GM12878 (cell line): ENCODE measurements at regions not wholly inside any gene's neighbourhood (a gene's known extent, or its start where the extent isn't known, plus 50 kb on each side); places are given as distances from the start of the nearest gene placed in this dataset.

ENCODE experiments used
- ATAC-seq: fragments of 200-7000 bp; cut with Tn5 transposase; 3 replicates; pipeline ENCODE4 v1.9.1; 2020; ENCODE audit warnings: mild to moderate bottlenecking, moderate library complexity
- BruUV-seq: library from RNA; stranded (reverse); fragments of 400-500 nt; replicated peaks from 2 replicates; lab custom pipeline; 2021; lab: Mats Ljungman, UMichigan
- CTCF ChIA-PET: fragments of 300-600 bp; sonication (Branson Sonifier 250); formaldehyde crosslinking; extraction: SDS; loops from one replicate; lab custom pipeline; 2021; ENCODE audit warnings: inconsistent platforms; lab: Yijun Ruan, JAX
- POLR2A ChIA-PET: fragments of 350-600 bp; formaldehyde crosslinking; extraction: SDS; loops from one replicate; lab custom pipeline; 2021; ENCODE audit warnings: inconsistent platforms; lab: Charles Lee
- RAD21 ChIA-PET: fragments of 300-600 bp; sonication (Branson Sonifier 250); formaldehyde crosslinking; loops from one replicate; lab custom pipeline; 2023; ENCODE audit warnings: antibody characterized with exemption; ENCODE audit not compliant: unreplicated experiment; lab: Charles Lee
- SMC1A ChIA-PET: fragments of 300-600 bp; sonication (Branson Sonifier 250); formaldehyde crosslinking; loops from one replicate; lab custom pipeline; 2023; ENCODE audit not compliant: unreplicated experiment, uncharacterized antibody; lab: Charles Lee
- DNase-seq: peaks from one replicate; pipeline ENCODE4 v3.0.0-alpha.2; 2011; ENCODE audit warnings: low read depth, low spot score
- FAIRE-seq: peaks from 3 replicates; lab custom pipeline; 2011; peaks lifted over from hg19 to GRCh38; lab: Jason Lieb, UNC
- H2AFZ ChIP-seq: 2 replicates; pipeline ENCODE4 v1.6.0; 2011; ENCODE audit warnings: low read depth, low read length, control low read depth; ENCODE audit not compliant: control insufficient read depth
- H3K27ac ChIP-seq: 2 replicates; pipeline ENCODE4 v1.5.1; 2011; ENCODE audit warnings: control low read depth; ENCODE audit not compliant: control insufficient read depth, insufficient read depth
- H3K27me3 ChIP-seq, 2 experiments: replicated peaks in 1 of 2; 2 replicates each; pipeline versions ENCODE4 v1.6.0 to v1.6.1; 2011; ENCODE audit warnings: low read length in 1 of 2; ENCODE audit not compliant: control insufficient read depth in 2 of 2, insufficient read depth in 2 of 2
- H3K36me3 ChIP-seq, 2 experiments: 2 replicates each; pipeline ENCODE4 v1.5.1; 2011; ENCODE audit warnings: low read length in 1 of 2; ENCODE audit not compliant: control insufficient read depth in 2 of 2, insufficient read depth in 2 of 2
- H3K4me1 ChIP-seq: 2 replicates; pipeline ENCODE4 v1.6.1; 2011; ENCODE audit warnings: mild to moderate bottlenecking, low read length, moderate library complexity, mixed read lengths; ENCODE audit not compliant: control insufficient read depth, insufficient read depth
- H3K4me2 ChIP-seq: 2 replicates; pipeline ENCODE4 v1.6.0; 2011; ENCODE audit warnings: control low read depth; ENCODE audit not compliant: control insufficient read depth, insufficient read depth
- H3K4me3 ChIP-seq: fragments of 200-600 bp; sonication (generic); 2 replicates; pipeline ENCODE4 v1.5.1; 2016
- H3K79me2 ChIP-seq: 2 replicates; pipeline ENCODE4 v1.6.0; 2011; ENCODE audit warnings: low read length; ENCODE audit not compliant: control insufficient read depth, insufficient read depth
- H3K9ac ChIP-seq: 2 replicates; pipeline ENCODE4 v1.8.0; 2011; ENCODE audit warnings: low read length, control low read depth, mixed read lengths; ENCODE audit not compliant: control insufficient read depth, insufficient read depth
- H3K9me3 ChIP-seq: replicated peaks from 3 replicates; pipeline ENCODE4 v1.5.1; 2011; ENCODE audit warnings: mild to moderate bottlenecking, low read length; ENCODE audit not compliant: control insufficient read depth, insufficient read depth
- H4K20me1 ChIP-seq: 2 replicates; pipeline ENCODE4 v1.6.0; 2011; ENCODE audit not compliant: control insufficient read depth, insufficient read depth
- DPF2 ChIP-seq: fragments of 450-650 bp; IDR thresholded peaks from 2 replicates; pipeline ENCODE4 v1.6.1; 2017; ENCODE audit warnings: mild to moderate bottlenecking
- EED ChIP-seq: sonication (generic); IDR thresholded peaks from 2 replicates; pipeline ENCODE4 v1.6.1; 2016; ENCODE audit warnings: antibody characterized with exemption, low read depth
- EGR1 ChIP-seq, 2 experiments: IDR thresholded peaks; 1 replicate in 1 of 2; 2 replicates in 1 of 2; pipeline ENCODE4 v1.6.1; 2011 to 2012; ENCODE audit warnings: low read depth in 2 of 2, low read length in 2 of 2, borderline replicate concordance in 1 of 2, mild to moderate bottlenecking in 1 of 2, moderate library complexity in 1 of 2
- ETV6 ChIP-seq, 2 experiments: fragments of 450-650 bp in 1 of 2; IDR thresholded peaks in 1 of 2; conservative IDR thresholded peaks in 1 of 2; 2 replicates each; pipeline ENCODE4 v1.6.1; 2014; ENCODE audit warnings: antibody characterized with exemption in 1 of 2, borderline replicate concordance in 1 of 2, low read depth in 1 of 2, mild to moderate bottlenecking in 1 of 2, moderate library complexity in 1 of 2
- JUND ChIP-seq: IDR thresholded peaks from 2 replicates; pipeline ENCODE4 v1.6.1; 2012; ENCODE audit warnings: low read depth, mild to moderate bottlenecking, low read length, improper control_type of control experiment, moderate library complexity
- MTA3 ChIP-seq: IDR thresholded peaks from 2 replicates; pipeline ENCODE4 v1.6.1; 2012; ENCODE audit warnings: low read length, inconsistent platforms, borderline replicate concordance
- NR2C1 ChIP-seq: fragments of 450-650 bp; IDR thresholded peaks from 2 replicates; pipeline ENCODE4 v1.6.1; 2017; ENCODE audit warnings: antibody characterized with exemption, mild to moderate bottlenecking, moderate library complexity
- PAX5 ChIP-seq: IDR thresholded peaks from 2 replicates; pipeline ENCODE4 v1.6.1; 2011; ENCODE audit warnings: low read depth, low read length, borderline replicate concordance
- POLR2A ChIP-seq: IDR thresholded peaks from 2 replicates; pipeline ENCODE4 v1.6.1; 2011; ENCODE audit warnings: low read depth, mild to moderate bottlenecking, low read length
- POU2F2 ChIP-seq: IDR thresholded peaks from 3 replicates; pipeline ENCODE4 v1.6.1; 2011; ENCODE audit warnings: low read depth, mild to moderate bottlenecking, low read length, borderline replicate concordance
- RCOR1 ChIP-seq: conservative IDR thresholded peaks from 2 replicates; pipeline ENCODE4 v1.6.1; 2012; ENCODE audit warnings: low read depth, low read length, improper control_type of control experiment
- STAT1 ChIP-seq: fragments of 450-650 bp; conservative IDR thresholded peaks from 2 replicates; pipeline ENCODE4 v1.6.1; 2014; ENCODE audit warnings: antibody characterized with exemption, mild to moderate bottlenecking
- ZNF24 ChIP-seq: fragments of 450-650 bp; IDR thresholded peaks from 2 replicates; pipeline ENCODE4 v1.6.1; 2017; ENCODE audit warnings: antibody characterized with exemption, mild to moderate bottlenecking
- WGBS: methylation state at CpG from one replicate; pipeline ENCODE4 v1.1.6; 2016; ENCODE audit warnings: low lambda C conversion rate; ENCODE audit not compliant: insufficient replicate concordance, insufficient coverage; ENCODE audit errors: missing lambda C conversion rate; 5-methylcytosine and 5-hydroxymethylcytosine counted together
- in situ Hi-C: fragments of 300-500 bp; cut with MboI; formaldehyde crosslinking; loops from 9 replicates; pipeline ENCODE4 v1.14.3; 2018; ENCODE audit warnings: mixed read lengths
- intact Hi-C: fragments of 100-400 bp; cut with micrococcal nuclease; formaldehyde crosslinking; loops from one replicate; pipeline ENCODE4 v1.14.2; 2022; ENCODE audit not compliant: unreplicated experiment
- TF ChIP-seq, protein P1 (sequence below), 3 experiments: IDR thresholded peaks in 2 of 3; conservative IDR thresholded peaks in 1 of 3; 2 replicates each; pipeline ENCODE4 v1.5.1; 2011; ENCODE audit warnings: low read depth in 3 of 3, low read length in 3 of 3, mild to moderate bottlenecking in 3 of 3, control low read depth in 2 of 3, moderate library complexity in 2 of 3, inconsistent platforms in 1 of 3, mixed read lengths in 1 of 3; ENCODE audit not compliant: control insufficient read depth in 2 of 3, insufficient read depth in 1 of 3; ENCODE audit errors: extremely low read depth in 1 of 3
- TF ChIP-seq, protein P2 (sequence below): IDR thresholded peaks from 2 replicates; pipeline ENCODE4 v1.6.1; 2011; ENCODE audit warnings: borderline replicate concordance, low read depth, mild to moderate bottlenecking, moderate library complexity, low read length; ENCODE audit not compliant: insufficient read depth, poor library complexity, severe bottlenecking
- TF ChIP-seq, protein P3 (sequence below): fragments of 450-650 bp; IDR thresholded peaks from 2 replicates; pipeline ENCODE4 v1.6.1; 2014; ENCODE audit warnings: mild to moderate bottlenecking

DNA sequence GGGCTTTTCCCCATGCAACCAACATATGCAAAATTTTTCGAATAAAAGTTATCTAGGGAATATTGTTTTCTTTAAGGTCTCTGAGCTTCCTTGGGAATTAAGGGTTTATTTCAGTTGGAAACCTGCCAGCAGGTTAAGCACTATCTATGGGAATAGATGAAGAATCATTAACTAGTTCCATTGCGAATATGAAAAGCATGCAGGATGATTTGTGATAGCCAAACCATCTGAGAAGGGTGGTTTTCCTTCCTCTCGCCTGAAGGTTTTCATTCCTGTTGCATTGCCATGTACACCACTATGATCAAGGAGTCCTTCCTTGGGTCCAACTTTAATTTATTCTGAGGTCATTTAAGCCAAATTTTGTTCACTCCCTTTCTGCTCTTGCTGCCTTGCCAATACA is 184.9 kb downstream of the NR2F2 start:
- no peak overlapping the region for H3K9ac ChIP-seq
- H3K36me3 ChIP-seq: no peaks in the 10 kb centered on the region
- no peak overlapping the region for H3K4me3 ChIP-seq
- H2AFZ ChIP-seq: no peak overlapping the region
- BruUV-seq: no TSS peak
- ATAC-seq: no peak
- FAIRE-seq: no peak
- H3K79me2 ChIP-seq: no peaks in the 10 kb centered on the region
- no peaks in the 10 kb centered on the region for H3K27me3 ChIP-seq
- H4K20me1 ChIP-seq: no peaks in the 10 kb centered on the region
- intact Hi-C loops: no loop called here
- no peak for DNase-seq
- TF ChIP-seq NR2C1: no peak
- TF ChIP-seq JUND: no peak
- no peak for TF ChIP-seq STAT1
- TF ChIP-seq, protein P1, sequence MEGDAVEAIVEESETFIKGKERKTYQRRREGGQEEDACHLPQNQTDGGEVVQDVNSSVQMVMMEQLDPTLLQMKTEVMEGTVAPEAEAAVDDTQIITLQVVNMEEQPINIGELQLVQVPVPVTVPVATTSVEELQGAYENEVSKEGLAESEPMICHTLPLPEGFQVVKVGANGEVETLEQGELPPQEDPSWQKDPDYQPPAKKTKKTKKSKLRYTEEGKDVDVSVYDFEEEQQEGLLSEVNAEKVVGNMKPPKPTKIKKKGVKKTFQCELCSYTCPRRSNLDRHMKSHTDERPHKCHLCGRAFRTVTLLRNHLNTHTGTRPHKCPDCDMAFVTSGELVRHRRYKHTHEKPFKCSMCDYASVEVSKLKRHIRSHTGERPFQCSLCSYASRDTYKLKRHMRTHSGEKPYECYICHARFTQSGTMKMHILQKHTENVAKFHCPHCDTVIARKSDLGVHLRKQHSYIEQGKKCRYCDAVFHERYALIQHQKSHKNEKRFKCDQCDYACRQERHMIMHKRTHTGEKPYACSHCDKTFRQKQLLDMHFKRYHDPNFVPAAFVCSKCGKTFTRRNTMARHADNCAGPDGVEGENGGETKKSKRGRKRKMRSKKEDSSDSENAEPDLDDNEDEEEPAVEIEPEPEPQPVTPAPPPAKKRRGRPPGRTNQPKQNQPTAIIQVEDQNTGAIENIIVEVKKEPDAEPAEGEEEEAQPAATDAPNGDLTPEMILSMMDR (IDR thresholded peaks at IDR 0.05 in 2 of 3, conservative IDR thresholded peaks at IDR 0.05 in 1 of 3; ENCODE audit: control insufficient read depth in 2 of 3, extremely low read depth in 1 of 3, insufficient read depth in 1 of 3, low read depth in 3 of 3, low read length in 3 of 3): no peak
- TF ChIP-seq RCOR1: no peak
- TF ChIP-seq PAX5: no peak
- TF ChIP-seq, protein P2, sequence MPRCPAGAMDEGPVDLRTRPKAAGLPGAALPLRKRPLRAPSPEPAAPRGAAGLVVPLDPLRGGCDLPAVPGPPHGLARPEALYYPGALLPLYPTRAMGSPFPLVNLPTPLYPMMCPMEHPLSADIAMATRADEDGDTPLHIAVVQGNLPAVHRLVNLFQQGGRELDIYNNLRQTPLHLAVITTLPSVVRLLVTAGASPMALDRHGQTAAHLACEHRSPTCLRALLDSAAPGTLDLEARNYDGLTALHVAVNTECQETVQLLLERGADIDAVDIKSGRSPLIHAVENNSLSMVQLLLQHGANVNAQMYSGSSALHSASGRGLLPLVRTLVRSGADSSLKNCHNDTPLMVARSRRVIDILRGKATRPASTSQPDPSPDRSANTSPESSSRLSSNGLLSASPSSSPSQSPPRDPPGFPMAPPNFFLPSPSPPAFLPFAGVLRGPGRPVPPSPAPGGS: no peak
- TF ChIP-seq ZNF24: no peak
- no peak for TF ChIP-seq ETV6 (conservative IDR thresholded peaks at IDR 0.05 in 1 of 2, IDR thresholded peaks at IDR 0.05 in 1 of 2; ENCODE audit: borderline replicate concordance in 1 of 2, low read depth in 1 of 2)
- TF ChIP-seq EED: no peak
- no peak for TF ChIP-seq DPF2
- TF ChIP-seq EGR1 (IDR thresholded peaks at IDR 0.05; ENCODE audit: borderline replicate concordance in 1 of 2, low read depth in 2 of 2, low read length in 2 of 2): no peak
- TF ChIP-seq, protein P3, sequence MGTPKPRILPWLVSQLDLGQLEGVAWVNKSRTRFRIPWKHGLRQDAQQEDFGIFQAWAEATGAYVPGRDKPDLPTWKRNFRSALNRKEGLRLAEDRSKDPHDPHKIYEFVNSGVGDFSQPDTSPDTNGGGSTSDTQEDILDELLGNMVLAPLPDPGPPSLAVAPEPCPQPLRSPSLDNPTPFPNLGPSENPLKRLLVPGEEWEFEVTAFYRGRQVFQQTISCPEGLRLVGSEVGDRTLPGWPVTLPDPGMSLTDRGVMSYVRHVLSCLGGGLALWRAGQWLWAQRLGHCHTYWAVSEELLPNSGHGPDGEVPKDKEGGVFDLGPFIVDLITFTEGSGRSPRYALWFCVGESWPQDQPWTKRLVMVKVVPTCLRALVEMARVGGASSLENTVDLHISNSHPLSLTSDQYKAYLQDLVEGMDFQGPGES: no peak
- no peak for TF ChIP-seq POLR2A
- no peak for TF ChIP-seq POU2F2
- TF ChIP-seq MTA3: no peak
- no peak overlapping the region for H3K27ac ChIP-seq
- H3K9me3 ChIP-seq: no peaks in the 10 kb centered on the region
- CTCF ChIA-PET: interaction anchor here (1.1 kb wide), 1 partner anchor 13 kb away, joined by 3 read pairs; no protein-coding TSS in a partner anchor
- POLR2A ChIA-PET: no interaction called here
- H3K4me1 ChIP-seq: no peaks in the 10 kb centered on the region
- in situ Hi-C loops: no loop called here
- SMC1A ChIA-PET: no interaction called here
- RAD21 ChIA-PET: no interaction called here
- H3K4me2 ChIP-seq: no peak overlapping the region
- WGBS: 7% methylated on average over 3 of the region's 3 CpGs
